ENCODE measurements at regions not wholly inside any gene's neighbourhood (a gene's known extent, or its start where the extent isn't known, plus 50 kb on each side); places are given as distances from the start of the nearest gene placed in this dataset.
"Not testable (repeated sequence)": the region's sequence is repeated elsewhere in the genome, so short reads cannot be mapped to it uniquely, and the experiment has no call there.

GRCh38 chr21:18550361-18550760 lies 146.8 kb upstream of the TMPRSS15 start:
- H3K27me3 Mint-ChIP-seq (ENCODE audit: low read depth), result no peaks in the 10 kb centered on the region
- no peaks in the 10 kb centered on the region for H3K36me3 Mint-ChIP-seq
- H3K4me1 Mint-ChIP-seq, result peaks cover 4% of the 10 kb centered on the region
- H3K4me3 Mint-ChIP-seq, result no peak overlapping the region
- H3K9me3 Mint-ChIP-seq, result peaks cover 4% of the 10 kb centered on the region
- H3K27ac Mint-ChIP-seq, result no peak overlapping the region
- no peak for TF ChIP-seq CTCF (IDR thresholded peaks at IDR 0.05; ENCODE audit: unreplicated experiment)
- no peak for DNase-seq (ENCODE audit: low spot score in 2 of 2, unreplicated experiment in 2 of 2)

- no peaks in the 10 kb centered on the region for H3K27me3 Mint-ChIP-seq (ENCODE audit: low read depth)
- peaks cover 4% of the 10 kb centered on the region for H3K4me1 Mint-ChIP-seq
- H3K36me3 Mint-ChIP-seq, result no peaks in the 10 kb centered on the region
- H3K4me3 Mint-ChIP-seq, result no peak overlapping the region
- peaks cover 7% of the 10 kb centered on the region for H3K9me3 Mint-ChIP-seq
- H3K27ac Mint-ChIP-seq, result no peak overlapping the region
- no peak for DNase-seq (ENCODE audit: low spot score in 2 of 2, unreplicated experiment in 2 of 2)
- TF ChIP-seq CTCF (IDR thresholded peaks at IDR 0.05; ENCODE audit: unreplicated experiment), result no peak
These were observed 150.2 kb upstream of the TMPRSS15 start for GRCh38 chr21:18553786-18554185.

GRCh38 chr21:18567770-18568169 lies 164.2 kb upstream of the TMPRSS15 start:
- not testable (repeated sequence) for H3K36me3 Mint-ChIP-seq; H3K9me3 Mint-ChIP-seq; H3K4me3 Mint-ChIP-seq; H3K27ac Mint-ChIP-seq; H3K27me3 Mint-ChIP-seq (ENCODE audit: low read depth); H3K4me1 Mint-ChIP-seq; DNase-seq (ENCODE audit: low spot score in 2 of 2, unreplicated experiment in 2 of 2)

- TF ChIP-seq CTCF (IDR thresholded peaks at IDR 0.05; ENCODE audit: unreplicated experiment), result no peak
- no peak overlapping the region for H3K27ac Mint-ChIP-seq
- H3K27me3 Mint-ChIP-seq (ENCODE audit: low read depth), result peaks cover 4% of the 10 kb centered on the region
- no peaks in the 10 kb centered on the region for H3K9me3 Mint-ChIP-seq
- H3K4me3 Mint-ChIP-seq, result no peak overlapping the region
- DNase-seq (ENCODE audit: low spot score in 2 of 2, unreplicated experiment in 2 of 2), result no peak
- no peaks in the 10 kb centered on the region for H3K36me3 Mint-ChIP-seq
- H3K4me1 Mint-ChIP-seq, result no peaks in the 10 kb centered on the region
These were observed 184.5 kb upstream of the TMPRSS15 start for GRCh38 chr21:18588001-18588662.

- DNase-seq (ENCODE audit: low spot score in 2 of 2, unreplicated experiment in 2 of 2), result no peak
- H3K9me3 Mint-ChIP-seq, result no peaks in the 10 kb centered on the region
- H3K4me1 Mint-ChIP-seq, result no peaks in the 10 kb centered on the region
- no peak overlapping the region for H3K4me3 Mint-ChIP-seq
- TF ChIP-seq CTCF (IDR thresholded peaks at IDR 0.05; ENCODE audit: unreplicated experiment), result no peak
- H3K27me3 Mint-ChIP-seq (ENCODE audit: low read depth), result no peaks in the 10 kb centered on the region
- H3K27ac Mint-ChIP-seq, result no peak overlapping the region
- no peaks in the 10 kb centered on the region for H3K36me3 Mint-ChIP-seq
These were observed 197.6 kb upstream of the TMPRSS15 start for GRCh38 chr21:18601146-18601545.

GRCh38 chr21:18602711-18603110 lies 199.1 kb upstream of the TMPRSS15 start:
- Mint-ChIP-seq H3K9me3 (no peaks in the 10 kb centered on the region), H3K4me3 (no peak overlapping the region), H3K4me1 (no peaks in the 10 kb centered on the region), H3K36me3 (no peaks in the 10 kb centered on the region), H3K27me3 (ENCODE audit: low read depth) (peaks cover 3% of the 10 kb centered on the region), H3K27ac (no peak overlapping the region)
- no peak for TF ChIP-seq CTCF (IDR thresholded peaks at IDR 0.05; ENCODE audit: unreplicated experiment)
- DNase-seq (ENCODE audit: low spot score in 2 of 2, unreplicated experiment in 2 of 2), result no peak

Data from mesothelial cell of epicardium (in vitro differentiated cells).